Epithelial cell of proximal tubule (primary cell): ENCODE measurements at regions not wholly inside any gene's neighbourhood (a gene's known extent, or its start where the extent isn't known, plus 50 kb on each side); places are given as distances from the start of the nearest gene placed in this dataset.

Experiments
- DNase-seq: peaks from one replicate; pipeline ENCODE4 v3.0.0-alpha.2; 2011; ENCODE audit warnings: low read depth
- H3K4me3 ChIP-seq: 2 replicates; pipeline ENCODE4 v1.5.1; 2011; ENCODE audit warnings: low read depth, mild to moderate bottlenecking, low read length
- CTCF ChIP-seq: conservative IDR thresholded peaks from 2 replicates; pipeline ENCODE4 v1.5.1; 2012; ENCODE audit warnings: low read depth, mild to moderate bottlenecking, low read length

GRCh38 chr15:77851086-77851485, 218.4 kb upstream of the LINGO1 start:
- H3K4me3 ChIP-seq: no peak overlapping the region
- TF ChIP-seq CTCF: no peak
- DNase-seq: no peak

GRCh38 chr15:77846986-77847385, 214.3 kb upstream of the LINGO1 start:
- H3K4me3 ChIP-seq: no peak overlapping the region
- DNase-seq: no peak
- TF ChIP-seq CTCF: no peak

GRCh38 chr15:77846360-77846759, 213.6 kb upstream of the LINGO1 start:
- TF ChIP-seq CTCF: no peak
- DNase-seq: no peak
- no peak overlapping the region for H3K4me3 ChIP-seq

- H3K4me3 ChIP-seq: no peak overlapping the region
- no peak for DNase-seq
- no peak for TF ChIP-seq CTCF
Measured at GRCh38 chr15:77844798-77845446, 212.2 kb upstream of the LINGO1 start.

- TF ChIP-seq CTCF: no peak
- DNase-seq: no peak
- no peak overlapping the region for H3K4me3 ChIP-seq
Measured at GRCh38 chr15:77843546-77843945, 210.8 kb upstream of the LINGO1 start.

GRCh38 chr15:77840991-77841775, 208.5 kb upstream of the LINGO1 start:
- no peak overlapping the region for H3K4me3 ChIP-seq
- peak; percentile 94 for DNase-seq
- TF ChIP-seq CTCF: no peak
